ENCODE measurements at regions not wholly inside any gene's neighbourhood (a gene's known extent, or its start where the extent isn't known, plus 50 kb on each side); places are given as distances from the start of the nearest gene placed in this dataset.
"Not testable (repeated sequence)": the region's sequence is repeated elsewhere in the genome, so short reads cannot be mapped to it uniquely, and the experiment has no call there.

DNA sequence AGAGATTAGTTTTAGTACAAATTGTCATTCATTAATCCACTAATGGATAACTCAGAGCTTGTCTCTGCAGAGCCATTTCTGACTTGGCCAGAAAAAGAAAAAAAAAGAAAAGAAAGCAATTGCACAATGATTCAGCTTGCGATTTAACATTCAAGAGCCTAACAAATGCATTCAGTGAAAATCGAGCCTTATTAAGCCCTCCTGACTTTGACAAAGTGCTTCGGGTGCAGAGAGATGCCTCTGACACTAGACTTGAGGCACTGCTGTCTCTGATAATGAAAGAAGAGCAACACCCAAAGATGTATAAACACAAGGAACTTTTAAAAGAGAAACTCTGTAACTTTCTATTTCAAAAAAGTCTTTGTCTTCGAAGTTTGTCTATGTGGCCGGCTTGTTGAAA lies 322.9 kb upstream of the FRG1 start:
- not testable (repeated sequence) for DNase-seq (ENCODE audit: low read depth in 3 of 3, low spot score in 2 of 3)

GRCh38 chr4:189619441-189620250 lies 321.0 kb upstream of the FRG1 start:
- not testable (repeated sequence) for DNase-seq (ENCODE audit: low read depth in 3 of 3, low spot score in 2 of 3)

- not testable (repeated sequence) for DNase-seq (ENCODE audit: low read depth in 3 of 3, low spot score in 2 of 3)
Observed at GRCh38 chr4:189622574-189622973, 318.1 kb upstream of the FRG1 start.

GRCh38 chr4:189627041-189627440 lies 313.6 kb upstream of the FRG1 start:
- DNase-seq (ENCODE audit: low read depth in 3 of 3, low spot score in 2 of 3) = not testable (repeated sequence)

DNA sequence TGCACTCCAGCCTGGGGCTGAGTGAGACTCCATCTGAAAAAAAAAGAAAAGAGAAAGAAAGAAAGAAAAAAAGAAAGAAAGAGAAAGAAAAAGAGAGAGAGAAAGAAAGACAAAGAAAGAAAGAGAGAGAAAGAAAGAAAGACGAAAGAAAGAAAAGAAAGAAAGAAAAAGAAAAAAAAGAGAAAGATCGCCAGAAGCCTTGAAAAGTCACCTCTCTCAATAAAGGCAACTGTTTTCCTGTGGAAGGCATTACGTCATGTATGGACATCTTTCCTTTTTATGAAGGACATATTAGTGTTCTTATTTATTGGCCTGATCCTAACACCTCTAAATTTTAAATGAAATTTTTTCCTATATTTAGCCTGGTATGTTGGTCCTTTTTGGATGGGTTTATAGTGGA lies 310.9 kb upstream of the FRG1 start:
- DNase-seq (ENCODE audit: low read depth in 3 of 3, low spot score in 2 of 3) = not testable (repeated sequence)

DNA sequence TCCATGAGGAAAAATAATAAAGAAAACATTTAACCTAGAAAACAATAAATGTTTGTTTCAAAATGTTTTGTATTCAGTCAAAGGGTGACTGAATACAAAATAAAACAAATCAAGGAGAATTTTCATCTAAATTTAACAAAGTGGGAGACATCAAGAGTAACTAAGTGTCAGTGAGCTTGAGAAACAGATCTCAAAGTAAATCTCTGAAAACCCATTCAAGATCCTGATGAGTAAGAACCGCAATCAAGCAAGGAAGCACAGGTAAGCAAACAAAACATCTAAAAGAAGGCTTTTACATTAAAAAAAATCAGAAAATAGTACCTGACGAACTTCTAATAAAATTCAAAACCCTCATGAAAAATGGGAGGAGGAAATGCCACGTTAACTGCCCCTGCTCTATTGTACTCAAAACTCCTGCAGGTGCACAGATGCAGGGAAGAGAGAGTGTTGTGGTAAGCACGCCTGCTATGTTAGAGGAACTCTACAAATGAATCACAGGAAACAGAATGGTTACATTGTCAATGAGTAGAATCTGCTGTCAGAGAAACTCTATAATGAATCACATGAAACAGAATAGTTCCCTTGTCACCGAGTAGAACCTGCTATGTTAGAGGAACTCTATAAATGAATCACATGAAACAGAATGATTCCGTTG lies 309.6 kb upstream of the FRG1 start:
- DNase-seq (ENCODE audit: low read depth in 3 of 3, low spot score in 2 of 3) = not testable (repeated sequence)

- DNase-seq (ENCODE audit: low read depth in 3 of 3, low spot score in 2 of 3) = not testable (repeated sequence)
Observed at GRCh38 chr4:189631568-189631916, 309.1 kb upstream of the FRG1 start.

GRCh38 chr4:189650436-189650835 lies 290.2 kb upstream of the FRG1 start:
- not testable (repeated sequence) for DNase-seq (ENCODE audit: low read depth in 3 of 3, low spot score in 2 of 3)

DNA sequence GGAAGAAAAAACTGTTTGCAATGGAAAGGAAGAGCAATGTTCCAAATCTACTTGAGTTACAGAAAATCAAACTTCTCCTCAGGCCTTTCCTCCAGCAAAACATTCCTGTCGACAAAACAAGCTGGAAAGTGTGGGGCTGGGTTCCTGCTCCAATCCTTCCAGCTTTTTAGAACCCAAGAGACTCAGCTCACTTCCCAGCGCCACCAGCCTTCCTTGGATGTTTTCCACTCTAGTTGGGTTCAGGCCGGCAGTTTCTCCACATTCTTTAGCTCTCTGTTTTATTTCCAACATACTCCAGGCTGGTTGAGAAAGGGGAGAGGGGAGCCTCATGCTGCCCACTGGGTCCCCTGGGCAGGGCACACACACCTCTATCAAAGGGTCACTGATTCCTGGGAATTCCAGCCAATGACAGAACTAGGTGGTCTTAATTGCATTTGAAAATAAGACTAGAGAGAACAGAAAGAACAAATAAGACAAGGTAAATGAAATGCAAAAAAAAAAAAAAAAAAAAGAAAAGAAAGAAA lies 287.5 kb upstream of the FRG1 start:
- DNase-seq (ENCODE audit: low read depth in 3 of 3, low spot score in 2 of 3) = not testable (repeated sequence)

GRCh38 chr4:189653983-189654382 lies 286.7 kb upstream of the FRG1 start:
- DNase-seq (ENCODE audit: low read depth in 3 of 3, low spot score in 2 of 3) = not testable (repeated sequence)

GRCh38 chr4:189654396-189654795 lies 286.3 kb upstream of the FRG1 start:
- not testable (repeated sequence) for DNase-seq (ENCODE audit: low read depth in 3 of 3, low spot score in 2 of 3)

DNA sequence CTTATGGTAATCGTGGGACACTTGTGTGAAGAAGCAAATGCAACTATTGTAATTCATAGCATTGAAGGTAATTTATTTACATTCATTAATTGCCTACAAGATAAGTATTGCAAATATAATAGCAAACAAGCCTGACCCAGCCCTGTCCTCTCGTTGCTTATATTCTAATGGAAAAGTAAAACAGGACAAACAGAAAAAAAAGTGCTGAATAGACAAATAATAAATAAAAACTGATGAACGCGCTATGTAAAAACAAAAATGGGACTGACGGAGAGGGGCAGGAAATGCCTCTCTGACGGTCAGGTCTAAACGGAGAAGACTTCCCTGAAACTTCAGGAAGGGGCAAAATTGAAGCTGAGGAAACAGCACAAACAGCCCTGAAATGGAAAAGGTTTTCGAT lies 284.9 kb upstream of the FRG1 start:
- DNase-seq (ENCODE audit: low read depth in 3 of 3, low spot score in 2 of 3) = not testable (repeated sequence)

- DNase-seq (ENCODE audit: low read depth in 3 of 3, low spot score in 2 of 3) = no peak
Observed at GRCh38 chr4:189656641-189657040, 284.0 kb upstream of the FRG1 start.

DNA sequence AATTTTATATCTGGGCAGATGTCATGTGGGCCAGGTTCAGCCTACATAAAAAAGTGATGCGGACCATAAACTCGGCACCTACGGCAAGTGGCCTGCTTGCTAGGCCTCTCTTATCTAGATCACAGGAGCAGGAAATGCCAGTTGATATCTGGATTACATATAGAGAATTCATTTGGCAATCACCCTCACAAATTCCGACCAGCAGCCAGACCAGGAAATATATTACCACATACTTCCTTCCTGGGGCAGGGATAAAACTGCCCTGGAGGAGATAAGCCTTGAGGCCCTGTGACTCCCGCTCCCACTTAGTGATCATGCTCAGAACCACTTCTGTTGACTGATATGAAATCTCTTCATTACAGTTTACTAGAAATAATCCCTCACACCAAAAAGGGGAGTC lies 282.4 kb upstream of the FRG1 start:
- DNase-seq (ENCODE audit: low read depth in 3 of 3, low spot score in 2 of 3) = not testable (repeated sequence)

GRCh38 chr4:189658831-189659230 lies 281.8 kb upstream of the FRG1 start:
- not testable (repeated sequence) for DNase-seq (ENCODE audit: low read depth in 3 of 3, low spot score in 2 of 3)

- no peak for DNase-seq (ENCODE audit: low read depth in 3 of 3, low spot score in 2 of 3)
Observed at GRCh38 chr4:189659287-189659686, 281.4 kb upstream of the FRG1 start.

GRCh38 chr4:189660722-189661360 lies 279.8 kb upstream of the FRG1 start:
- DNase-seq (ENCODE audit: low read depth in 3 of 3, low spot score in 2 of 3) = no peak

DNA sequence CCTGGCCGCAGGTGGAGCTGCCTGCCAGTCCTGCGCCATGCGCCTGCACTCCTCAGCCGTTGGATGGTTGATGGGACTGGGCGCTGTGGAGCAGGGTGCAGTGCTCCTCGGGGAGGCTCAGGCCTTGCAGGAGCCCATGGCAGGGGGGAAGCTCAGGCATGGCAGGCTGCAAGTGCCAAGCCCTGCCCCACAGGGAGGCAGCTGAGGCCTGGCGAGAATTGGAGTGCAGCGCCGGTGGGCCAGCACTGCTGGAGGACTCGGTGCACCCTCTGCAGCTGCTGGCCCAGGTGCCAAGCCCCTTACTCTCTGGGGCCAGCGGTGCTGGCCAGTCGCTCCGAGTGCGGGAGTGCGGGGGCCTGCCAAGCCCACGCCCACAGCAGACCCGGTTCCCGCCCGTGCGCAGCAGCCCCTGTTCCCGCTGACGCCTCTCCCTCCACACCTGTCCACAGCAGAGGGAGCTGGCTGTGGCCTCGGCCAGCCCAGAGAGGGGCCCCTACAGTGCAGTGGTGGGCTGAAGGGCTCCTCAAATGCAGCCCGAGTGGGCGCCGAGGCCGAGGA lies 275.9 kb upstream of the FRG1 start:
- no peak for DNase-seq (ENCODE audit: low read depth in 3 of 3, low spot score in 2 of 3)

DNA sequence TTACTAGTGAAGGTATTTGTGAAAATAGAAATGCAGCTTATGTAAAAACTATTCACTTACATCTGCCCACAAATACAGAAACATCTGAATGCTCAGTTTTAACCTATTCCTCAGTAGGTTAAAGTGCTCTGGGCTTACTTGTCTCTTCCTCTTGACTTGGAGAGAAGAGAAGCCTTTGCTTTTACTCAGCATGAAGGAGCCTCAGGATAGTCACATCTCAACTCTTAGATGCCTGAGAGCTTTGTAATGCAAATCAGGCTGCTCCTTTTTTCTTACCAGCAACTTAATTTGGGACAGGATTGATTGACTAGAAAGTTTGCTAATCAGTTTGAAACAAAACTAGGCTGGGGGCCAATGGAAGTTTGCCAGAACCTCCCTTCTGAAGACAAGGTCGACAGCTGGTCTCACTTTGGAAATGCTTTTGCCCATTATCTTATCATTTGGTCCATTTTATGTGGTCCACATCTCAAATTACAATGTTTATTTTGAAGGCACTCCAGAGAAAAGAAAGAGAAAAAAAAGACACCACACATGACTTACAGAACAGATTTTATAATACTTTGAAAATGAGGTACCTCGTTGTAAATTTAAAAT lies 274.9 kb upstream of the FRG1 start:
- not testable (repeated sequence) for DNase-seq (ENCODE audit: low read depth in 3 of 3, low spot score in 2 of 3)

DNA sequence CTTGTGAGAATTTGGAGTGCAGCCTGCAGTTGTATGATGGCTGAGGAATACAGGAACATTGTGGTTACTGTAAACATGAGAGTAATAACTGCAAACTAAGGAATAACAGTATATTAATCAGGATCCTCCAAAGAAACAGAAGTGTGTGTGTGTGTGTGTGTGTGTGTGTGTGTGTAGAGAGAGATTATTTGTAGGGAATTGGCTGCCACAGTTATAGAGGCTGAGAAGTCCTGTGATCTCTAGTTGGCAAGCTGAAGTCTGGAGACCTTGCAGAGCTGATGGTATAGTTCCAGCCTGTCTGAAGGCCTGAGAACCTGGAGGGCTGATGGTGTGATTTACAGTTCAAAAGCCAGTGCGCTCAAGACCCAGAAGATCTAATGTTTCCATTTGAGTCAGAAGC lies 273.3 kb upstream of the FRG1 start:
- DNase-seq (ENCODE audit: low read depth in 3 of 3, low spot score in 2 of 3) = not testable (repeated sequence)
